Esophagus squamous epithelium (tissue), 4 donors: ENCODE measurements at regions not wholly inside any gene's neighbourhood (a gene's known extent, or its start where the extent isn't known, plus 50 kb on each side); places are given as distances from the start of the nearest gene placed in this dataset.

ENCODE experiments used
- CTCF ChIP-seq, 6 experiments: fragments of 450-650 bp in 4 of 6; fragments of 200-600 bp in 2 of 6; sonication (generic) in 2 of 6; IDR thresholded peaks; one replicate each; pipeline ENCODE4 v1.5.1; 2016 to 2019; ENCODE audit warnings: antibody characterized with exemption in 6 of 6, mild to moderate bottlenecking in 4 of 6, moderate library complexity in 4 of 6
- POLR2A ChIP-seq, 4 donors: fragments of 450-650 bp; IDR thresholded peaks; one replicate each; pipeline ENCODE4 v1.6.1; 2017; ENCODE audit warnings: antibody characterized with exemption in 4 of 4, mild to moderate bottlenecking in 4 of 4, moderate library complexity in 3 of 4

DNA sequence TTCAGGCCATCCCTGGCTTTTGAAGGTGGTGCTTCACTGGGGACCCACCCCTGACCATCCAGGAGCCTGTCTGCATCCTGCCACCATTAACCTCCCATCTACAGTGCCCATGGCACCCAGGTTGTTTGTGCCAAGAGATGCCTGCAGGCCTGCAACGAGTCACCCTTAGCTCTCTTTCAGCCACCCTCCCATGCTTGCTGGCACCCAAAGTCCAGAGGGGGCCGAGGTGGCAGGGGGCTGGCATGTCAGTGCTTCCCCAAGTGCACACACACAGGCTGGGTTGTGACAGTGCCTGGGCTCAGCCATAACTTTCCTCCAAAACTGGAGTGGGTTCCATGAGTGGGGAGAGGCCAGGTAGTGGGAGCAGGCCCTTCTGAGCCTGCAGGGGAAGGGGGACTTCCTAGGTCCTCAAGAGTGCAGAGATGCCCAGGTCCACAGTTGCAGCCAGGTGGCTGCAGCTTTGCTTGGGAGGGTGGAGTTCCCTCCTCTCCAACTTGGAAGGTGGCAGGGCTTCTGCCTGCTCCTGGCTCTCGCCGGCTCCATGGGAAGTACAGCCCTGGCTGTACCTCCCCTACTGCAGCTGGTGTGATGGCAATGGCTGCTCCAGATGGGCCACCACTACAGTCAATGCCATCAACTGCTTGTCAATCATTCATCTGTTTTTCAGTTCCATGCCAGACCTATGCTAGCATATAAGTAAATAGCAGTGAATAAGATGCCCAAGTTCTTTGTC lies 235.9 kb upstream of the GIMD1 start:
- no peak for TF ChIP-seq CTCF (IDR thresholded peaks at IDR 0.05)
- no peak for TF ChIP-seq POLR2A (IDR thresholded peaks at IDR 0.05)
